ENCODE measurements at regions not wholly inside any gene's neighbourhood (a gene's known extent, or its start where the extent isn't known, plus 50 kb on each side); places are given as distances from the start of the nearest gene placed in this dataset.
"Not testable (repeated sequence)": the region's sequence is repeated elsewhere in the genome, so short reads cannot be mapped to it uniquely, and the experiment has no call there.

DNA sequence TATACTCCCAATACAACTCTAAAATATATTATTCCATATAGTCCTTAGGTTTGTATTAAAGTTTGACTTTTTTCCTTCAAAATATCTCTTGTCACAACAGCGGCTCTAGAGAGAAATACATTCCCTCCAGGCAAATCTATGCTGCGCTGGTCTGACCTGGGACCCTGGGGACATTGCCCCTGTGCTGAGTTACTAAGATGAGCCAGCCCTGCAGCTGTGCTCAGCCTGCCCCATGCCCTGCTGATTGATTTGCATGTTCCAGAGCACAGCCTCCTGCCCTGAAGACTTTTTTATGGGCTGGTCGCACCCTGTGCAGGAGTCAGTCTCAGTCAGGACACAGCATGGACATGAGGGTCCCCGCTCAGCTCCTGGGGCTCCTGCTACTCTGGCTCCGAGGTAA, 1170.7 kb downstream of the RPIA start:
- H3K36me3 Mint-ChIP-seq (ENCODE audit: low read depth); H3K4me1 Mint-ChIP-seq; H3K27me3 Mint-ChIP-seq; H3K27ac Mint-ChIP-seq; POLR2A ChIA-PET; DNase-seq; H3K4me3 Mint-ChIP-seq; H3K9me3 Mint-ChIP-seq; intact Hi-C loops (cut with micrococcal nuclease); CTCF ChIA-PET: not testable (repeated sequence)
- peak; percentile 77 for ATAC-seq (ENCODE audit: low read depth)

DNA sequence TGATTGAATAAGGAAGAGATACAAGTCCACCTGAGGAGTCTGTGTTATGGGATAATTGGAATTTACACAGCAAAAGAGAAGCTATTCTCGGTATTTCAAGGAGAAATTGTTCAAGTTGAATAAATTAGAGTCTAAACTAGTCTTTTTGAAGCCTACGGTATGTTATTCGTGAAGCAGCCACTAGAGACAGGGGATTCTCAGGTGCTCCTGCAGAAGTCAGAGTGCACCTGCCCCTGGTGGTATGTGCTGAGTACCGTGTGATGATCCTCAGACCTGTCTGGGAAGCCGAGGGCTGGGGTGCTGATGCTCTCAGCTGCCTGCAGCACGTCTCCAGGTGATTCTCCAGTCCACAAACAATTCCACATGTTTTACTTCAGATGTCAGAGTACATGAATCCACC, 1171.7 kb downstream of the RPIA start:
- ATAC-seq (ENCODE audit: low read depth) = peak; percentile 54
- H3K4me1 Mint-ChIP-seq; DNase-seq; POLR2A ChIA-PET; H3K9me3 Mint-ChIP-seq; CTCF ChIA-PET; H3K27ac Mint-ChIP-seq; H3K36me3 Mint-ChIP-seq (ENCODE audit: low read depth); intact Hi-C loops (cut with micrococcal nuclease); H3K4me3 Mint-ChIP-seq; H3K27me3 Mint-ChIP-seq: not testable (repeated sequence)

DNA sequence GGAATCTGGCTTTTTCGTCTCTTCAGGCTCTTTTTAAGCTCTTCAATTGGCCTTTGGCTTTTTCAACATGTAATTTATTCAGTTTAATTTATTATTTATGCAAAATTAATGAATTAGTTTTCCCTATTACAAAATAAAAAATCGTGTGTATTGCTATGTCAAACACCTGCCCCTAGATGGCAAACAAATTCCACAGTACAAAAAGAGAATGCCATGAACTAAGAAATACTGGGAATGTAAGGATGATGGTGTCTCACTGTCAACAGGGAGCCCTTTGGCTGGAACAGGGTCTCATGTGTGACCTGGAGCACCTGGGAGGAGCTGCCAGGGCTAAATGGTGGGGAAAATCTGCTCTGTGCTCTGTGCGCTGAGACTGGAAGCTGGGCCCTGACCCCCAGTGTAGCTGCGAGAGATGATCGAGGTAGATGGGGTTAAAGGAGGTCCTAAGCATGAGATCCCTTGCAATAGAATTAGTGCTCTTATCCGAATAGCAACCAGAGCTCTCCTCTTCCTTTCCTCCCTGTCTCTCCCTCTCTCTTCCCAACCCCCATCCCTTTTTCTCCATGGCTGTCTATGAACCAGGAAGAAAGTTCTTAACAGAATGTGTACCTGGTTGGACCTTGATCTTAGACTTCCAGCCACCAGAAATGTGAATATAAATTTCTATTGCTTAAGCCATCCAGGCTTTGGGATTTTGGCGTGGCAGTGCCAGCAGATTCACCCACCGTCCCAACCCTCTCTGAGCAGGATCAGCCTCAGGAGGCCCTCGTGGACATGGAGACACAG, 1183.5 kb downstream of the RPIA start:
- ATAC-seq (ENCODE audit: low read depth); POLR2A ChIA-PET; H3K4me3 Mint-ChIP-seq; H3K27me3 Mint-ChIP-seq; intact Hi-C loops (cut with micrococcal nuclease); H3K9me3 Mint-ChIP-seq; H3K4me1 Mint-ChIP-seq; H3K36me3 Mint-ChIP-seq (ENCODE audit: low read depth); DNase-seq; CTCF ChIA-PET; H3K27ac Mint-ChIP-seq: not testable (repeated sequence)

DNA sequence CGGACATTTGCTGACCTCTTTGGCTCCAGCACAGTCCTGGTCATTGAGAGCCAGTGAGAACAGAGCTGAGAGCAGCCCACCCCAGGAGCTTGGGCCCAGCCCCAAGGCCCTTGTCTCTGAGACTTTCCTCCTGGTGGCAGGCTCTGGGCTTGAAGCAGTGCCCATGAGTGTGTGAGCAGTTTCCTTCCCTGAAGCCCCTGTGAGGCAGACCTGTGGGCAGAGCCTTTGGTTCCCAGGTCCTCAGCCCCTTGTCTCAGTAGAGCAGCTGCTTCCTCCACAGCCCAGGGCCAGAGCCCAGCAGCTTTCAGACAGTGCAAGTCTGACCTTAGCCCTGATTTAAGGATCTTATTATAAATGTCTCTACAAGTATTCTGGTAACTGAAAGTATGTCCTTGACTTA, 1185.0 kb downstream of the RPIA start:
- H3K4me3 Mint-ChIP-seq; H3K27ac Mint-ChIP-seq; POLR2A ChIA-PET; CTCF ChIA-PET; H3K4me1 Mint-ChIP-seq; H3K36me3 Mint-ChIP-seq (ENCODE audit: low read depth); DNase-seq; intact Hi-C loops (cut with micrococcal nuclease); ATAC-seq (ENCODE audit: low read depth); H3K9me3 Mint-ChIP-seq; H3K27me3 Mint-ChIP-seq: not testable (repeated sequence)

DNA sequence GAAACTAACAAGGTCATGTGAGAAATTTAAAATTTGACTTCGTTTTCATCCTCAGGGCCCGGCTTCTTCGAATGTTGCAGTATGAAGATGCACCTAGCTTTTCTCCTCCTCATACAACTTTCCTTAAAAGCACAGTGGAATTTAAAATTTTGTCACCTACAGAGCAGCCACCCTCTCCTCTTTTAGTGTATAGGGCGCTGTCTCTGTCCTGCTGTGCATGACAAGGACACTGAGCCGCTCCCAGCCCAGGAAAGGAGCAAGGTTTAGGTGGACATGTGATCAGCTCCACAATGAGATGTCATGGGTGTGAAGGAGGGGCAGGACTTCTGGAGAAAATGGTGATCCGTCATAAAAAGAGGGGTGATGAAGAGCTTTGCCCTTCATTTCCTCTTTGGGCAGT, 1185.4 kb downstream of the RPIA start:
- CTCF ChIA-PET; intact Hi-C loops (cut with micrococcal nuclease); H3K4me1 Mint-ChIP-seq; H3K27me3 Mint-ChIP-seq; H3K9me3 Mint-ChIP-seq; H3K27ac Mint-ChIP-seq; DNase-seq; POLR2A ChIA-PET; ATAC-seq (ENCODE audit: low read depth); H3K4me3 Mint-ChIP-seq; H3K36me3 Mint-ChIP-seq (ENCODE audit: low read depth): not testable (repeated sequence)

DNA sequence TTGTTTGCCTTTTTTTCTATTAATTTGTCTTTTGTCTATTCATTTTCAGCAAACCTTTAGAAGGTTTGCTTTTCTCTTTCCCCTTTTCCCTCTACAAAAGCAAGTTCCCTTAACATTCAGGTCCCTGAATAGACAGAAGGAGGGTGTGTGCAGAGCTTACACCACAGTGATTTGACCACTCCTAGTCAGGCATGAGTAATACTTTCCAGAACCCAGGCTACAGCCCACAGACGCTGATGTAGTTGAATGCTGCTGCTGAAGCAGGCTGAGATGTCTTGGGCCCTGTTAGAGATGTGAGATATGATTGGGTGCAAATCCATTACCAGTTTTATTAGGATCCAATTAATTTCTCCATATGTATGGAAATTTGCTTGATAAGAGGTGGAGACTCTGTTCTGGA, 1191.4 kb downstream of the RPIA start:
- ATAC-seq (ENCODE audit: low read depth); CTCF ChIA-PET; H3K4me1 Mint-ChIP-seq; H3K27me3 Mint-ChIP-seq; H3K36me3 Mint-ChIP-seq (ENCODE audit: low read depth); DNase-seq; POLR2A ChIA-PET; H3K27ac Mint-ChIP-seq; H3K9me3 Mint-ChIP-seq; H3K4me3 Mint-ChIP-seq; intact Hi-C loops (cut with micrococcal nuclease): not testable (repeated sequence)

- H3K4me1 Mint-ChIP-seq; POLR2A ChIA-PET; H3K9me3 Mint-ChIP-seq; intact Hi-C loops (cut with micrococcal nuclease); CTCF ChIA-PET; H3K4me3 Mint-ChIP-seq; H3K36me3 Mint-ChIP-seq (ENCODE audit: low read depth); ATAC-seq (ENCODE audit: low read depth); H3K27me3 Mint-ChIP-seq; DNase-seq; H3K27ac Mint-ChIP-seq: not testable (repeated sequence)
Observed at GRCh38 chr2:89883624-89884023, 1192.2 kb downstream of the RPIA start.

- H3K9me3 Mint-ChIP-seq; ATAC-seq (ENCODE audit: low read depth); intact Hi-C loops (cut with micrococcal nuclease); H3K4me1 Mint-ChIP-seq; H3K4me3 Mint-ChIP-seq; DNase-seq; H3K27me3 Mint-ChIP-seq; POLR2A ChIA-PET; H3K36me3 Mint-ChIP-seq (ENCODE audit: low read depth); CTCF ChIA-PET; H3K27ac Mint-ChIP-seq: not testable (repeated sequence)
Observed at GRCh38 chr2:89885071-89885470, 1193.6 kb downstream of the RPIA start.

DNA sequence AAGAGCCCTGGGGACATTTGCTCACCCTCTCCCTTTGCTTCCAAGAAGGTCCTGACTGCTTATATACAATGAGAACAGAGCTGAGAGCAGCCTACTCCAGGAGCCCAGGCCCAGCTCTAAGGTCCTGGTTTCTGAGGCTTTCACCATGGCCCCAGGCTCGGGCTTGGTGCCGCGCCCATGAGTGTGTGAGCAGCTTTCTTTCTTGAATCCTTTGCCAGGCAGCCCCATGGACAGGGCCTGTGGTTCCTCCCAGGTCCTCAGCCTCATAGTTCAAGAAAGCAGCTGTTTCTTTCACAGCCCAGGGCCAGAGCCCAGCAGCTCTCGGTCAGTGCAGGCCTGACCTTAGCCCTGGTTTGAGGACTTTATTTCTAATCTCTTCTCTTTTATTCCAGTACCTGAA, 1197.2 kb downstream of the RPIA start:
- intact Hi-C loops (cut with micrococcal nuclease); DNase-seq: not testable (repeated sequence)

GRCh38 chr2:89890185-89890773, 1198.8 kb downstream of the RPIA start:
- H3K4me3 Mint-ChIP-seq; H3K27ac Mint-ChIP-seq; H3K27me3 Mint-ChIP-seq; H3K36me3 Mint-ChIP-seq (ENCODE audit: low read depth); POLR2A ChIA-PET; H3K9me3 Mint-ChIP-seq; CTCF ChIA-PET; DNase-seq; H3K4me1 Mint-ChIP-seq; intact Hi-C loops (cut with micrococcal nuclease): not testable (repeated sequence)
- peak; percentile 43 for ATAC-seq (ENCODE audit: low read depth)

More for the DNA sequence above, 1197.2 kb downstream of the RPIA start:
- POLR2A ChIA-PET; H3K27ac Mint-ChIP-seq; ATAC-seq (ENCODE audit: low read depth); H3K36me3 Mint-ChIP-seq (ENCODE audit: low read depth); H3K27me3 Mint-ChIP-seq; H3K4me3 Mint-ChIP-seq; H3K4me1 Mint-ChIP-seq; CTCF ChIA-PET; H3K9me3 Mint-ChIP-seq: not testable (repeated sequence)

DNA sequence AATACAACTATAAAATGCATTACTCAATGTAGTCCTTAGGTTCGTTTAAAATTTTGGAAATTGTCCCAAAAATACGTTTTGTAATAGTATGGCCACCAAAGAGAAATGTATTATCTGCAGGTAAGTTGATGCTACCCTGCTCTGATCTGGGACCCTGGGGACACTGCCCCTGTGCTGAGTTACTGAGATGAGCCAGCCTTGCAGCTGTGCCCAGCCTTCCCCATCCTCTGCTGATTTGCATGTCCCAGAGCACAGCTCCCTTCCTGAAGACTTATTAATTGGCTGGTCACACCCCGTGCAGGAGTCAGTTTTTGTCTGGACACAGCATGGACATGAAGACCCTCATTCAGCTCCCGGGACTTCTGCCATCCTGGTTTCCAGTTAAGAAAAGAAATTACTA, 1203.5 kb downstream of the RPIA start:
- CTCF ChIA-PET; intact Hi-C loops (cut with micrococcal nuclease); H3K4me3 Mint-ChIP-seq; H3K27me3 Mint-ChIP-seq; POLR2A ChIA-PET; H3K27ac Mint-ChIP-seq; H3K4me1 Mint-ChIP-seq; H3K9me3 Mint-ChIP-seq; DNase-seq; H3K36me3 Mint-ChIP-seq (ENCODE audit: low read depth): not testable (repeated sequence)
- peak; percentile 76 for ATAC-seq (ENCODE audit: low read depth)

DNA sequence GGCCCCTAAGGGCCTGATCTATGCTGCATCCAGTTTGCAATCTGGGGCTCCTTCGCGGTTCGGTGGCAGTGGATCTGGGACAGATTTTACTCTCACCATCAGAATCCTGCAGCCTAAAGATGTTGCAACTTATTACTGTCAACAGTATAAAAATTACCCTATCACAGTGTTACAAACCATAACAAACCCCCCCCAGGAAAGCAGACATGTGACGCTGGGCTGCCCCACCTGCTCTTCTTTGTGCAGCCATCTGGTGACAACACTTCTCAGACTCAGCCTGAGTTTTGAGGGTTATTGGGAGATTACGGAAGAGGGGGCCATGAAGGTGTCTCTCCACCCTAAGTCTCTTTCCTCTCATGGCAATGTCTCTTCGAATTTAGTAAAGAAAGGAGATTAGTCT, 1204.2 kb downstream of the RPIA start:
- POLR2A ChIA-PET; H3K27me3 Mint-ChIP-seq; CTCF ChIA-PET; H3K4me3 Mint-ChIP-seq; H3K36me3 Mint-ChIP-seq (ENCODE audit: low read depth); H3K27ac Mint-ChIP-seq; intact Hi-C loops (cut with micrococcal nuclease); H3K4me1 Mint-ChIP-seq; H3K9me3 Mint-ChIP-seq; DNase-seq: not testable (repeated sequence)
- peak; percentile 58 for ATAC-seq (ENCODE audit: low read depth)

- H3K4me3 Mint-ChIP-seq = not testable (repeated sequence)
Observed at GRCh38 chr2:89927018-89927417, 1235.5 kb downstream of the RPIA start.

More at GRCh38 chr2:89927018-89927417, 1235.5 kb downstream of the RPIA start:
- CTCF ChIA-PET; H3K27me3 Mint-ChIP-seq; POLR2A ChIA-PET; DNase-seq; H3K36me3 Mint-ChIP-seq (ENCODE audit: low read depth); intact Hi-C loops (cut with micrococcal nuclease); H3K27ac Mint-ChIP-seq; H3K9me3 Mint-ChIP-seq; H3K4me1 Mint-ChIP-seq; ATAC-seq (ENCODE audit: low read depth): not testable (repeated sequence)

Measured in activated B cell treated with CpG ODN at 0.5 μM for 24 hours (primary cell).